GM23338 (cell line): ENCODE measurements at regions not wholly inside any gene's neighbourhood (a gene's known extent, or its start where the extent isn't known, plus 50 kb on each side); places are given as distances from the start of the nearest gene placed in this dataset.

Experiments
- ATAC-seq: fragments of 200-7000 bp; cut with Tn5 transposase; 3 replicates; pipeline ENCODE4 v1.9.1; 2020
- DNase-seq: peaks from one replicate; pipeline ENCODE4 v3.0.0-alpha.2; 2015; ENCODE audit warnings: low spot score
- H2AFZ ChIP-seq: fragments of 200-600 bp; sonication (generic); 2 replicates; pipeline ENCODE4 v1.8.0; 2016; ENCODE audit warnings: antibody characterized with exemption, mild to moderate bottlenecking, moderate library complexity
- H3F3A ChIP-seq: fragments of 200-600 bp; sonication (generic); replicated peaks from 2 replicates; pipeline ENCODE4 v1.8.0; 2017; ENCODE audit warnings: antibody characterized with exemption, mixed run types, low read depth
- H3K27ac ChIP-seq: fragments of 200-600 bp; sonication (generic); 2 replicates; pipeline ENCODE4 v1.6.1; 2016; ENCODE audit warnings: low read depth
- H3K27me3 ChIP-seq: fragments of 200-600 bp; sonication (generic); 2 replicates; pipeline ENCODE4 v1.8.0; 2016; ENCODE audit warnings: mild to moderate bottlenecking, mixed run types, moderate library complexity; ENCODE audit not compliant: insufficient read depth
- H3K36me3 ChIP-seq: fragments of 200-600 bp; sonication (generic); 2 replicates; pipeline ENCODE4 v1.8.0; 2016; ENCODE audit warnings: mild to moderate bottlenecking; ENCODE audit not compliant: insufficient read depth
- H3K4me1 ChIP-seq: fragments of 200-600 bp; sonication (generic); 2 replicates; pipeline ENCODE4 v1.8.0; 2016; ENCODE audit warnings: mild to moderate bottlenecking, moderate library complexity; ENCODE audit not compliant: insufficient read depth
- H3K4me2 ChIP-seq: fragments of 200-600 bp; sonication (generic); 2 replicates; pipeline ENCODE4 v1.7.1; 2017; ENCODE audit warnings: mixed run types
- H3K4me3 ChIP-seq: fragments of 200-600 bp; sonication (generic); 2 replicates; pipeline ENCODE4 v1.6.1; 2016; ENCODE audit warnings: mixed run types
- H3K79me2 ChIP-seq: fragments of 200-600 bp; sonication (generic); replicated peaks from 2 replicates; pipeline ENCODE4 v1.8.0; 2017; ENCODE audit warnings: mild to moderate bottlenecking; ENCODE audit not compliant: insufficient read depth
- H3K9me2 ChIP-seq: fragments of 200-600 bp; sonication (generic); 2 replicates; pipeline ENCODE4 v1.8.0; 2017; ENCODE audit not compliant: insufficient read depth
- H4K20me1 ChIP-seq: fragments of 200-600 bp; sonication (generic); replicated peaks from 2 replicates; pipeline ENCODE4 v1.8.0; 2017; ENCODE audit warnings: mild to moderate bottlenecking; ENCODE audit not compliant: insufficient read depth
- H3K27ac Mint-ChIP-seq: 2 replicates; pipeline ENCODE4 v1.8.0; 2020; ENCODE audit warnings: inconsistent platforms, mild to moderate bottlenecking, moderate library complexity, mixed read lengths
- H3K27me3 Mint-ChIP-seq: 3 replicates; pipeline ENCODE4 v1.8.0; 2022; ENCODE audit warnings: low read depth, mild to moderate bottlenecking, moderate library complexity, mixed read lengths, inconsistent platforms; ENCODE audit not compliant: insufficient read depth, poor library complexity
- H3K36me3 Mint-ChIP-seq: 3 replicates; pipeline ENCODE4 v1.8.0; 2021; ENCODE audit warnings: low read depth, mild to moderate bottlenecking, inconsistent platforms, moderate library complexity, mixed read lengths
- H3K4me1 Mint-ChIP-seq: 3 replicates; pipeline ENCODE4 v1.8.0; 2020; ENCODE audit warnings: mild to moderate bottlenecking, inconsistent platforms, mixed read lengths
- H3K4me3 Mint-ChIP-seq: 3 replicates; pipeline ENCODE4 v1.8.0; 2021; ENCODE audit warnings: moderate library complexity, mild to moderate bottlenecking, inconsistent platforms, mixed read lengths
- H3K9me3 Mint-ChIP-seq: 3 replicates; pipeline ENCODE4 v1.8.0; 2020; ENCODE audit warnings: moderate library complexity, mild to moderate bottlenecking, inconsistent platforms, mixed read lengths
- CREB1 ChIP-seq: fragments of 250-450 bp; sonication (Bioruptor Pico); IDR thresholded peaks from 2 replicates; pipeline ENCODE4 v1.5.0; 2020; ENCODE audit warnings: low read depth, mild to moderate bottlenecking, moderate library complexity
- CTCF ChIP-seq, 2 experiments: fragments of 200-600 bp in 1 of 2; sonication (generic) in 1 of 2; conservative IDR thresholded peaks; 2 replicates each; pipeline versions ENCODE4 v1.5.1 to v1.6.1; 2016 to 2017; ENCODE audit warnings: antibody characterized with exemption in 2 of 2, low read depth in 2 of 2, mild to moderate bottlenecking in 2 of 2, moderate library complexity in 1 of 2
- EZH2 ChIP-seq: fragments of 200-600 bp; sonication (generic); IDR thresholded peaks from one replicate; pipeline ENCODE4 v1.8.0; 2017; ENCODE audit warnings: antibody characterized with exemption, mild to moderate bottlenecking, low read depth; ENCODE audit not compliant: unreplicated experiment
- EZH2phosphoT487 ChIP-seq: fragments of 200-600 bp; sonication (generic); IDR thresholded peaks from one replicate; pipeline ENCODE4 v1.8.1; 2018; ENCODE audit warnings: antibody characterized with exemption; ENCODE audit not compliant: unreplicated experiment
- JUNB ChIP-seq: IDR thresholded peaks from one replicate; pipeline ENCODE4 v1.6.1; 2016; ENCODE audit warnings: antibody characterized with exemption; ENCODE audit not compliant: unreplicated experiment
- NANOG ChIP-seq: IDR thresholded peaks from 2 replicates; pipeline ENCODE4 v1.6.1; 2016; ENCODE audit warnings: antibody characterized with exemption, borderline replicate concordance
- POLR2AphosphoS5 ChIP-seq: IDR thresholded peaks from 2 replicates; pipeline ENCODE4 v1.6.1; 2016; ENCODE audit warnings: antibody characterized with exemption, low read depth
- REST ChIP-seq: IDR thresholded peaks from one replicate; pipeline ENCODE4 v1.6.1; 2018; ENCODE audit warnings: antibody characterized with exemption; ENCODE audit not compliant: unreplicated experiment
- STAT1 ChIP-seq: IDR thresholded peaks from one replicate; pipeline ENCODE4 v1.6.1; 2016; ENCODE audit warnings: antibody characterized with exemption; ENCODE audit not compliant: unreplicated experiment
- ZNF114 ChIP-seq: fragments of 250-450 bp; sonication (Bioruptor Pico); IDR thresholded peaks from 2 replicates; pipeline ENCODE4 v1.5.0; 2020; ENCODE audit warnings: mild to moderate bottlenecking, moderate library complexity
- ZNF331 ChIP-seq: fragments of 250-450 bp; sonication (Bioruptor Pico); IDR thresholded peaks from 2 replicates; pipeline ENCODE4 v1.5.0; 2020; ENCODE audit warnings: low read depth, mild to moderate bottlenecking, moderate library complexity
- ZNF462 ChIP-seq: fragments of 250-450 bp; sonication (Bioruptor Pico); IDR thresholded peaks from 2 replicates; pipeline ENCODE4 v1.5.0; 2020; ENCODE audit warnings: mild to moderate bottlenecking, moderate library complexity
- TF ChIP-seq, protein P1 (sequence below): IDR thresholded peaks from 2 replicates; pipeline ENCODE4 v1.6.1; 2016; ENCODE audit warnings: antibody characterized with exemption

DNA sequence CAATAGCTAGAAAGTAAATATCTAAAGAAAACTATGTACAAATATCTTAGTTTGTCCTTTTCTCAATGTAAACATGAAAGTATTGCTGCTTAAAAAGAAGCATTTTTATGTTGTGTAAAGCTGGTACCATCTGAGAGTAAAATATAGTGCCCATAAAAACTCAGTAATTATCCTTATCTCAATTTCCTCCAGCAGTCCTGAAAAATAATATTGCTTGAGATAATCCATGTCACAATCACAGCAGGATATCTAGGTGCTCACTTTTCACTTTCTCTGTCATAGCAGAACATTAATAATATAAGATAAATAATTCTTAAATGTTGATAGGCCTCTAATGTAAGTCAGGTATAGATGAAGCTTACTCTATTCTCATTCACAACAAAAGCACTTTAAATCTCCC lies 285.5 kb downstream of the ZBBX start:
- Histone ChIP-seq H3K4me3 (no peak overlapping the region), H3K4me1 (no peaks in the 10 kb centered on the region), H3F3A (no peaks in the 10 kb centered on the region), H4K20me1 (no peaks in the 10 kb centered on the region), H3K79me2 (no peaks in the 10 kb centered on the region), H3K9me2 (no peaks in the 10 kb centered on the region), H3K27me3 (no peaks in the 10 kb centered on the region), H3K27ac (no peak overlapping the region), H3K4me2 (no peak overlapping the region), H3K36me3 (no peaks in the 10 kb centered on the region), H2AFZ (no peak overlapping the region)
- H3K4me3 Mint-ChIP-seq: no peak overlapping the region
- DNase-seq: no peak
- H3K9me3 Mint-ChIP-seq: no peaks in the 10 kb centered on the region
- H3K36me3 Mint-ChIP-seq: no peaks in the 10 kb centered on the region
- no peak overlapping the region for H3K27ac Mint-ChIP-seq
- no peak for ATAC-seq
- TF ChIP-seq STAT1 (no peak), CTCF (conservative IDR thresholded peaks at IDR 0.05; ENCODE audit: low read depth in 2 of 2) (no peak), ZNF331 (no peak), EZH2 (no peak), CREB1 (CRISPR knock-in tag) (no peak), NANOG (no peak), JUNB (no peak), EZH2phosphoT487 (no peak), ZNF114 (CRISPR knock-in tag) (no peak), POLR2AphosphoS5 (no peak), ZNF462 (CRISPR knock-in tag) (no peak), REST (no peak)
- TF ChIP-seq, protein P1, sequence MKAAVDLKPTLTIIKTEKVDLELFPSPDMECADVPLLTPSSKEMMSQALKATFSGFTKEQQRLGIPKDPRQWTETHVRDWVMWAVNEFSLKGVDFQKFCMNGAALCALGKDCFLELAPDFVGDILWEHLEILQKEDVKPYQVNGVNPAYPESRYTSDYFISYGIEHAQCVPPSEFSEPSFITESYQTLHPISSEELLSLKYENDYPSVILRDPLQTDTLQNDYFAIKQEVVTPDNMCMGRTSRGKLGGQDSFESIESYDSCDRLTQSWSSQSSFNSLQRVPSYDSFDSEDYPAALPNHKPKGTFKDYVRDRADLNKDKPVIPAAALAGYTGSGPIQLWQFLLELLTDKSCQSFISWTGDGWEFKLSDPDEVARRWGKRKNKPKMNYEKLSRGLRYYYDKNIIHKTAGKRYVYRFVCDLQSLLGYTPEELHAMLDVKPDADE: no peak
- no peaks in the 10 kb centered on the region for H3K27me3 Mint-ChIP-seq
- H3K4me1 Mint-ChIP-seq: no peaks in the 10 kb centered on the region
